HepG2 (cell line): ENCODE measurements at regions not wholly inside any gene's neighbourhood (a gene's known extent, or its start where the extent isn't known, plus 50 kb on each side); places are given as distances from the start of the nearest gene placed in this dataset.

ENCODE experiments used
- ATAC-seq: fragments of 200-7000 bp; cut with Tn5 transposase; 3 replicates; pipeline ENCODE4 v1.9.1; 2020; ENCODE audit warnings: mild to moderate bottlenecking, moderate library complexity
- BruUV-seq: library from RNA; stranded (reverse); fragments of 400-500 nt; replicated peaks from 2 replicates; lab custom pipeline; 2021; lab: Mats Ljungman, UMichigan
- CTCF ChIA-PET: fragments of 300-600 bp; formaldehyde crosslinking; extraction: SDS; loops from one replicate; lab custom pipeline; 2021; ENCODE audit warnings: low total read pairs, inconsistent platforms, low intra/inter-chr PET ratio; lab: Yijun Ruan, JAX
- POLR2A ChIA-PET: fragments of 350-600 bp; sonication (Branson Sonifier 250); formaldehyde crosslinking; loops from one replicate; lab custom pipeline; 2020; ENCODE audit warnings: antibody characterized with exemption, inconsistent platforms; lab: Yijun Ruan, JAX
- DNase-seq: peaks from one replicate; pipeline ENCODE4 v3.0.0-alpha.2; 2015; ENCODE audit warnings: low spot score
- FAIRE-seq: peaks from 3 replicates; lab custom pipeline; 2011; peaks lifted over from hg19 to GRCh38; lab: Jason Lieb, UNC
- H2AFZ ChIP-seq: one replicate; pipeline ENCODE4 v1.6.1; 2011; ENCODE audit warnings: low read length, inconsistent platforms
- H3K27ac ChIP-seq: fragments of 300-600 bp; 3 replicates; pipeline ENCODE4 v1.8.0; 2011; ENCODE audit warnings: mixed run types, mild to moderate bottlenecking, mixed read lengths, low read length, inconsistent platforms; ENCODE audit not compliant: insufficient read depth; ENCODE audit errors: extremely low read length
- H3K27me3 ChIP-seq, 2 experiments: fragments of 200-600 bp in 1 of 2; 2 replicates in 1 of 2; 3 replicates in 1 of 2; pipeline versions ENCODE4 v1.6.0 to v1.8.0; 2011; ENCODE audit warnings: low read length in 2 of 2, mild to moderate bottlenecking in 2 of 2, moderate library complexity in 2 of 2, inconsistent platforms in 1 of 2; ENCODE audit not compliant: insufficient read depth in 2 of 2, control insufficient read depth in 1 of 2
- H3K36me3 ChIP-seq, 2 experiments: fragments of 200-600 bp in 1 of 2; replicated peaks in 1 of 2; 2 replicates in 1 of 2; 3 replicates in 1 of 2; pipeline versions ENCODE4 v1.5.1 to v1.8.0; 2011; ENCODE audit warnings: low read length in 2 of 2, inconsistent platforms in 1 of 2; ENCODE audit not compliant: insufficient read depth in 2 of 2, control insufficient read depth in 1 of 2
- H3K4me1 ChIP-seq: 2 replicates; pipeline ENCODE4 v1.5.1; 2012; ENCODE audit warnings: low read length, inconsistent platforms; ENCODE audit not compliant: insufficient read depth
- H3K4me2 ChIP-seq: 2 replicates; pipeline ENCODE4 v1.6.0; 2011; ENCODE audit warnings: low read depth, low read length, inconsistent platforms
- H3K4me3 ChIP-seq, 3 experiments: fragments of 200-600 bp in 1 of 3; sonication (generic), shearing (Covaris generic) in 1 of 3; replicated peaks in 1 of 3; 2 replicates each; pipeline ENCODE4 v1.5.1; 2011 to 2016; ENCODE audit warnings: low read length in 3 of 3, inconsistent platforms in 2 of 3, low read depth in 2 of 3, mild to moderate bottlenecking in 2 of 3, control low read depth in 1 of 3, mixed read lengths in 1 of 3; ENCODE audit not compliant: insufficient read depth in 1 of 3
- H3K79me2 ChIP-seq: one replicate; pipeline ENCODE4 v1.6.1; 2011; ENCODE audit warnings: low read length, inconsistent platforms; ENCODE audit not compliant: insufficient read depth
- H3K9ac ChIP-seq: 2 replicates; pipeline ENCODE4 v1.6.0; 2011; ENCODE audit warnings: mild to moderate bottlenecking, low read depth, low read length, inconsistent platforms; ENCODE audit not compliant: insufficient read depth
- H3K9me3 ChIP-seq: 2 replicates; pipeline ENCODE4 v1.5.1; 2012; ENCODE audit warnings: mild to moderate bottlenecking, low read length
- H4K20me1 ChIP-seq: 2 replicates; pipeline ENCODE4 v1.6.0; 2011; ENCODE audit warnings: inconsistent platforms, mild to moderate bottlenecking, low read length, moderate library complexity; ENCODE audit not compliant: insufficient read depth
- ARNT2 ChIP-seq: sonication (generic); formaldehyde crosslinking; IDR thresholded peaks from 2 replicates; pipeline ENCODE4 v1.8.0; 2022; ENCODE audit warnings: mild to moderate bottlenecking, low read depth, missing genetic modification reagents, moderate library complexity
- CEBPB ChIP-seq: IDR thresholded peaks from 2 replicates; pipeline ENCODE4 v1.6.1; 2011; ENCODE audit warnings: low read depth, low read length, improper control_type of control experiment, borderline replicate concordance
- DNMT3B ChIP-seq: conservative IDR thresholded peaks from 2 replicates; pipeline ENCODE4 v1.6.1; 2016; ENCODE audit warnings: missing biosample characterization, control low read depth
- GATAD2A ChIP-seq: IDR thresholded peaks from 2 replicates; pipeline ENCODE4 v1.6.1; 2016
- HOXA9 ChIP-seq: sonication (generic); formaldehyde crosslinking; IDR thresholded peaks from 2 replicates; pipeline ENCODE4 v1.8.1; 2022; ENCODE audit warnings: missing genetic modification reagents, mild to moderate bottlenecking, moderate library complexity, borderline replicate concordance
- NFKB2 ChIP-seq: sonication (generic); formaldehyde crosslinking; IDR thresholded peaks from 2 replicates; pipeline ENCODE4 v1.4.0; 2020; ENCODE audit warnings: missing genetic modification reagents, borderline replicate concordance
- ONECUT2 ChIP-seq: sonication (generic); formaldehyde crosslinking; IDR thresholded peaks from 2 replicates; pipeline ENCODE4 v1.4.0; 2020; ENCODE audit warnings: missing genetic modification reagents
- TSC22D2 ChIP-seq: sonication (generic); formaldehyde crosslinking; IDR thresholded peaks from 2 replicates; pipeline ENCODE4 v1.5.1; 2020; ENCODE audit warnings: missing genetic modification reagents, mild to moderate bottlenecking, borderline replicate concordance
- ZBTB10 ChIP-seq: sonication (generic); formaldehyde crosslinking; IDR thresholded peaks from 2 replicates; pipeline ENCODE4 v1.4.0; 2020; ENCODE audit warnings: missing genetic modification reagents, borderline replicate concordance
- ZBTB26 ChIP-seq: IDR thresholded peaks from 2 replicates; pipeline ENCODE4 v1.6.1; 2016; ENCODE audit warnings: missing compliant biosample characterization, missing genetic modification reagents, borderline replicate concordance
- ZNF777 ChIP-seq: sonication (generic); formaldehyde crosslinking; IDR thresholded peaks from 2 replicates; pipeline ENCODE4 v1.4.0; 2020; ENCODE audit warnings: missing genetic modification reagents
- WGBS: methylation state at CpG from one replicate; pipeline ENCODE4 v1.1.6; 2017; ENCODE audit warnings: low lambda C conversion rate; 5-methylcytosine and 5-hydroxymethylcytosine counted together
- in situ Hi-C: cut with HindIII; loops from 2 replicates; pipeline ENCODE4 v1.10.0; 2017; ENCODE audit warnings: low pct_unique_long_range_greater_than_20kb; ENCODE audit not compliant: extremely low pct_ligation_motif_present
- intact Hi-C: fragments of 100-400 bp; cut with micrococcal nuclease; formaldehyde crosslinking; loops from one replicate; pipeline ENCODE4 v1.10.0; 2022; ENCODE audit not compliant: unreplicated experiment
- TF ChIP-seq, protein P1 (sequence below): sonication (generic); formaldehyde crosslinking; IDR thresholded peaks from 2 replicates; pipeline ENCODE4 v1.8.0; 2022; ENCODE audit warnings: mild to moderate bottlenecking, missing genetic modification reagents; ENCODE audit not compliant: insufficient replicate concordance

- in situ Hi-C loops = loop anchor here (5.0 kb wide), 1 partner anchor 293 kb away; no protein-coding TSS in a partner anchor
- no TSS peak for BruUV-seq
These were observed 119.0 kb upstream of the LPP start for GRCh38 chr3:188034989-188035388.

More at GRCh38 chr3:188034989-188035388, 119.0 kb upstream of the LPP start:
- Histone ChIP-seq H3K27me3 (no peaks in the 10 kb centered on the region), H3K9ac (no peak overlapping the region), H3K4me2 (no peak overlapping the region), H3K4me3 (no peak overlapping the region), H3K4me1 (peaks cover 64% of the 10 kb centered on the region), H2AFZ (no peak overlapping the region), H3K36me3 (no peaks in the 10 kb centered on the region), H4K20me1 (no peaks in the 10 kb centered on the region), H3K9me3 (no peaks in the 10 kb centered on the region), H3K27ac (no peak overlapping the region), H3K79me2 (no peaks in the 10 kb centered on the region)
- ATAC-seq (no peak), DNase-seq (no peak), FAIRE-seq (no peak)
- no peak for TF ChIP-seq ZBTB10 (CRISPR knock-in tag)
- TF ChIP-seq ZNF777 = no peak
- TF ChIP-seq TSC22D2 (CRISPR knock-in tag) = no peak
- no peak for TF ChIP-seq ARNT2 (CRISPR knock-in tag)
- no peak for TF ChIP-seq HOXA9 (CRISPR knock-in tag)
- TF ChIP-seq DNMT3B (CRISPR knock-in tag) = no peak
- TF ChIP-seq, protein P1, sequence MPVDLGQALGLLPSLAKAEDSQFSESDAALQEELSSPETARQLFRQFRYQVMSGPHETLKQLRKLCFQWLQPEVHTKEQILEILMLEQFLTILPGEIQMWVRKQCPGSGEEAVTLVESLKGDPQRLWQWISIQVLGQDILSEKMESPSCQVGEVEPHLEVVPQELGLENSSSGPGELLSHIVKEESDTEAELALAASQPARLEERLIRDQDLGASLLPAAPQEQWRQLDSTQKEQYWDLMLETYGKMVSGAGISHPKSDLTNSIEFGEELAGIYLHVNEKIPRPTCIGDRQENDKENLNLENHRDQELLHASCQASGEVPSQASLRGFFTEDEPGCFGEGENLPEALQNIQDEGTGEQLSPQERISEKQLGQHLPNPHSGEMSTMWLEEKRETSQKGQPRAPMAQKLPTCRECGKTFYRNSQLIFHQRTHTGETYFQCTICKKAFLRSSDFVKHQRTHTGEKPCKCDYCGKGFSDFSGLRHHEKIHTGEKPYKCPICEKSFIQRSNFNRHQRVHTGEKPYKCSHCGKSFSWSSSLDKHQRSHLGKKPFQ = no peak
- TF ChIP-seq ZBTB26 (CRISPR knock-in tag) = no peak
- TF ChIP-seq CEBPB = peak; percentile 7; the same call in 1 of the 2 replicates
- 0 out of 2 replicates have a peak, but pooled peaks have one; percentile 23 for TF ChIP-seq ONECUT2 (CRISPR knock-in tag)
- no peak for TF ChIP-seq NFKB2 (CRISPR knock-in tag)
- peak; percentile 42; the same call in 1 of the 2 replicates for TF ChIP-seq GATAD2A (CRISPR knock-in tag)
- WGBS = 97% methylated on average over 3 of the region's 3 CpGs
- intact Hi-C loops = loop anchor here (5.0 to 10.0 kb wide), 4 partner anchors 117 to 1010 kb away; partner anchors contain the start of gene LPP
- ChIA-PET POLR2A (no interaction called here), CTCF (no interaction called here)
